ENCODE measurements at regions not wholly inside any gene's neighbourhood (a gene's known extent, or its start where the extent isn't known, plus 50 kb on each side); places are given as distances from the start of the nearest gene placed in this dataset.

GRCh38 chr4:135185256-135185655 lies 983.7 kb upstream of the PABPC4L start:
- H3K79me2 ChIP-seq (ENCODE audit: low read depth) = no peaks in the 10 kb centered on the region
- H3K4me3 ChIP-seq = no peak overlapping the region
- no peak overlapping the region for H2AFZ ChIP-seq
- intact Hi-C loops (cut with micrococcal nuclease; ENCODE audit: unreplicated experiment) = no loop called here
- ChIA-PET CTCF (no interaction called here), POLR2A (ENCODE audit: unreplicated experiment) (no interaction called here)
- no peaks in the 10 kb centered on the region for H3K27me3 ChIP-seq (ENCODE audit: insufficient read depth, low read depth)
- no peaks in the 10 kb centered on the region for H3F3A ChIP-seq (ENCODE audit: insufficient read depth, low read depth)
- H3K9me2 ChIP-seq (ENCODE audit: insufficient read depth) = no peaks in the 10 kb centered on the region
- no peak for TF ChIP-seq EZH2 (IDR thresholded peaks at IDR 0.05; ENCODE audit: low read depth)
- no peak for TF ChIP-seq CTCF (conservative IDR thresholded peaks at IDR 0.05)
- H4K20me1 ChIP-seq (ENCODE audit: insufficient read depth) = no peaks in the 10 kb centered on the region; the same call in 1 of the 2 replicates
- no peak for DNase-seq
- H3K9me3 ChIP-seq (ENCODE audit: insufficient read depth, low read depth) = no peaks in the 10 kb centered on the region
- no peaks in the 10 kb centered on the region for H3K4me1 ChIP-seq (replicated peaks; ENCODE audit: insufficient read depth)
- no TSS peak for BruUV-seq (replicated peaks)
- H3K27ac ChIP-seq = no peak overlapping the region
- H3K4me2 ChIP-seq = no peak overlapping the region
- no peaks in the 10 kb centered on the region for H3K36me3 ChIP-seq (ENCODE audit: low read depth)

DNA sequence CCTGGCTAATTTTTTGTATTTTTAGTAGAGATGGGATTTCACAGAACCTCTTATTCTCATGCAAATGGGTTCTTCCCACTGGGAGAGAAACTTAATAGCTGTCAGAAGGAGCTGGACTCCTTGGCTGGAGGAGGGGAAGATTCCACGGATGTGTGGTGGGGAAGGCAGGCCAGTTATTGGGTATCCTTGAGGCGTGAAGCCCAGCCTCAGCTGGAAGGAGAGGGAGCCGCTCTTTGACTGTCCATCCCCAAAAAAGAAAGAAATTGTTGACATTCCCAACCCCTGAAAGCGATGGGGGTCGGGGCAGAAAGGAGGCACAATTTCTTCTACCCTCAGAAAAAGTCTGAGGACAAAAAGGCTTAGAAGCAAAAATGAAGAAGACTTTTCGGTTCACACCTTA lies 983.1 kb upstream of the PABPC4L start:
- no peaks in the 10 kb centered on the region for H3K36me3 ChIP-seq (ENCODE audit: low read depth)
- H2AFZ ChIP-seq = no peak overlapping the region
- no peaks in the 10 kb centered on the region for H3K4me1 ChIP-seq (replicated peaks; ENCODE audit: insufficient read depth)
- H4K20me1 ChIP-seq (ENCODE audit: insufficient read depth) = no peaks in the 10 kb centered on the region
- no peaks in the 10 kb centered on the region for H3K9me3 ChIP-seq (ENCODE audit: insufficient read depth, low read depth)
- H3K27ac ChIP-seq = no peak overlapping the region
- ChIA-PET POLR2A (ENCODE audit: unreplicated experiment) (no interaction called here), CTCF (no interaction called here)
- no peaks in the 10 kb centered on the region for H3K79me2 ChIP-seq (ENCODE audit: low read depth)
- intact Hi-C loops (cut with micrococcal nuclease; ENCODE audit: unreplicated experiment) = no loop called here
- no peaks in the 10 kb centered on the region for H3K27me3 ChIP-seq (ENCODE audit: insufficient read depth, low read depth)
- H3F3A ChIP-seq (ENCODE audit: insufficient read depth, low read depth) = no peaks in the 10 kb centered on the region
- TF ChIP-seq EZH2 (IDR thresholded peaks at IDR 0.05; ENCODE audit: low read depth) (no peak), CTCF (conservative IDR thresholded peaks at IDR 0.05) (no peak)
- H3K4me3 ChIP-seq = no peak overlapping the region
- H3K4me2 ChIP-seq = no peak overlapping the region
- no peaks in the 10 kb centered on the region for H3K9me2 ChIP-seq (ENCODE audit: insufficient read depth)
- no peak for DNase-seq
- no TSS peak for BruUV-seq (replicated peaks)

GRCh38 chr4:135177321-135177720 lies 975.7 kb upstream of the PABPC4L start:
- POLR2A ChIA-PET (ENCODE audit: unreplicated experiment) = no interaction called here
- CTCF ChIA-PET = no interaction called here
- Histone ChIP-seq H3K4me1 (replicated peaks; ENCODE audit: insufficient read depth) (no peaks in the 10 kb centered on the region), H2AFZ (no peak overlapping the region), H3K27me3 (ENCODE audit: insufficient read depth, low read depth) (no peaks in the 10 kb centered on the region), H3K27ac (no peak overlapping the region), H4K20me1 (ENCODE audit: insufficient read depth) (no peaks in the 10 kb centered on the region), H3K9me3 (ENCODE audit: insufficient read depth, low read depth) (no peaks in the 10 kb centered on the region), H3F3A (ENCODE audit: insufficient read depth, low read depth) (no peaks in the 10 kb centered on the region), H3K9me2 (ENCODE audit: insufficient read depth) (no peaks in the 10 kb centered on the region), H3K36me3 (ENCODE audit: low read depth) (no peaks in the 10 kb centered on the region), H3K4me2 (no peak overlapping the region), H3K79me2 (ENCODE audit: low read depth) (no peaks in the 10 kb centered on the region), H3K4me3 (no peak overlapping the region)
- no TSS peak for BruUV-seq (replicated peaks)
- TF ChIP-seq CTCF (conservative IDR thresholded peaks at IDR 0.05) (no peak), EZH2 (IDR thresholded peaks at IDR 0.05; ENCODE audit: low read depth) (no peak)
- intact Hi-C loops (cut with micrococcal nuclease; ENCODE audit: unreplicated experiment) = no loop called here
- DNase-seq = no peak
